ENCODE measurements at regions not wholly inside any gene's neighbourhood (a gene's known extent, or its start where the extent isn't known, plus 50 kb on each side); places are given as distances from the start of the nearest gene placed in this dataset.

DNA sequence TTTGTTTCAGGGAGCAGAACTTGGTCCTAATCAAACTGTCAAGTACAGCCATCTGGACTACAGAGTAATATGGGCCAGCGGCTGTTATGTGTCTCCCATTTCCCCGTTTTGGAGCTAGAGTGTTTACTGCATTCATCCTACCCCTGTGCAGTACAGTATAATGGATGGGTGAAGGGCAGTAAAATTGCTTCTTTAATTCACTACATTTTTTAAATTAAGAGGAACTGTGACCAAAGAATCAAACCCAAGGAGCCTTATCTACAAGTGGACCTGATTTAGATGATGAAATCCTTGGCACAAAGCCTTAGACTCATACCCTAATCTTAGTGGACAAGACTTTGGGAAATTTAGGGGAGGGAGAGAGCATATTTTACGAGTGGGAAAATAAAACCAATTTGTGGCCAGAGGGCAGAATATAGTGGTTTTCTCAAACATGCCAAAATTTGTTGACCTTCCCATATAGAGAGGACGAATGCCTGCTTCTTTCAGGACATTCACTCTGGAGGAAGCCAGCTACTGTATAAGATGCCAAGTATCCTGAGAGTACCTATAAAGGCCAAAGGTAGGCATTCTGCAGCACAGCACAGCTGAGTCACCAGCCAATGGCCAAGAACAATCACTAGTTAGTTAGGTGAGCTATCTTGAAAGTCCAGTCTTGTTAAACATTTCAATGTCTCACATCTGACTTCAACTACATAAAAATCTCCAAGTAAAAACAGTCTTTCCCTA, 253.8 kb upstream of the KCNIP4 start:
- Histone ChIP-seq H3K27ac (no peak overlapping the region), H3K4me3 (ENCODE audit: low read depth, low read length) (no peak overlapping the region), H3K9me3 (ENCODE audit: severe bottlenecking) (no peaks in the 10 kb centered on the region), H3K27me3 (ENCODE audit: insufficient read depth, low read depth, severe bottlenecking) (no peaks in the 10 kb centered on the region), H3K36me3 (no peaks in the 10 kb centered on the region)
- TF ChIP-seq, protein P1, sequence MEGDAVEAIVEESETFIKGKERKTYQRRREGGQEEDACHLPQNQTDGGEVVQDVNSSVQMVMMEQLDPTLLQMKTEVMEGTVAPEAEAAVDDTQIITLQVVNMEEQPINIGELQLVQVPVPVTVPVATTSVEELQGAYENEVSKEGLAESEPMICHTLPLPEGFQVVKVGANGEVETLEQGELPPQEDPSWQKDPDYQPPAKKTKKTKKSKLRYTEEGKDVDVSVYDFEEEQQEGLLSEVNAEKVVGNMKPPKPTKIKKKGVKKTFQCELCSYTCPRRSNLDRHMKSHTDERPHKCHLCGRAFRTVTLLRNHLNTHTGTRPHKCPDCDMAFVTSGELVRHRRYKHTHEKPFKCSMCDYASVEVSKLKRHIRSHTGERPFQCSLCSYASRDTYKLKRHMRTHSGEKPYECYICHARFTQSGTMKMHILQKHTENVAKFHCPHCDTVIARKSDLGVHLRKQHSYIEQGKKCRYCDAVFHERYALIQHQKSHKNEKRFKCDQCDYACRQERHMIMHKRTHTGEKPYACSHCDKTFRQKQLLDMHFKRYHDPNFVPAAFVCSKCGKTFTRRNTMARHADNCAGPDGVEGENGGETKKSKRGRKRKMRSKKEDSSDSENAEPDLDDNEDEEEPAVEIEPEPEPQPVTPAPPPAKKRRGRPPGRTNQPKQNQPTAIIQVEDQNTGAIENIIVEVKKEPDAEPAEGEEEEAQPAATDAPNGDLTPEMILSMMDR (IDR thresholded peaks at IDR 0.05; ENCODE audit: low read depth, low read length) = no peak
- no peak for DNase-seq

DNA sequence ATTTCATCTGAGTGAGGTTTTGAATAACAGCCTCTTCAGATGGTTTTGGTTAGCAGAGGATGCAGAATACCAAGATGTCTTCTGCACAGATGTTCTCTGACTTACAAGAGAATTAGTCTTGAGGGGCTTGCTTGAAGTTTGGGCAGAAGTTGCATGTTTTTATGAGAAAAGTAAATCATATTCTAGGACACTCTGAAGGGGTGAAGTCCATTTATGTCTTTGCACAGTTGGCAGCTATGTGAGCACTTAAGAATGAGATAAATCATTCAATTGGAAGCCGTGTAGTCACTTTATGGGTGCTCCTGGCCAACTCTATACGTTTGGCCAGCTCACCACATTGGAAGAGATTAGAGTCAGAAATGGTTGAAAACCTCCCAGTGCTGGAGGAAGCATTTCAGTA, 252.7 kb upstream of the KCNIP4 start:
- Histone ChIP-seq H3K27me3 (ENCODE audit: insufficient read depth, low read depth, severe bottlenecking) (no peaks in the 10 kb centered on the region), H3K9me3 (ENCODE audit: severe bottlenecking) (no peaks in the 10 kb centered on the region), H3K36me3 (no peaks in the 10 kb centered on the region), H3K27ac (no peak overlapping the region), H3K4me3 (ENCODE audit: low read depth, low read length) (no peak overlapping the region)
- DNase-seq = no peak
- TF ChIP-seq, protein P1 (IDR thresholded peaks at IDR 0.05; ENCODE audit: low read depth, low read length) = no peak

DNA sequence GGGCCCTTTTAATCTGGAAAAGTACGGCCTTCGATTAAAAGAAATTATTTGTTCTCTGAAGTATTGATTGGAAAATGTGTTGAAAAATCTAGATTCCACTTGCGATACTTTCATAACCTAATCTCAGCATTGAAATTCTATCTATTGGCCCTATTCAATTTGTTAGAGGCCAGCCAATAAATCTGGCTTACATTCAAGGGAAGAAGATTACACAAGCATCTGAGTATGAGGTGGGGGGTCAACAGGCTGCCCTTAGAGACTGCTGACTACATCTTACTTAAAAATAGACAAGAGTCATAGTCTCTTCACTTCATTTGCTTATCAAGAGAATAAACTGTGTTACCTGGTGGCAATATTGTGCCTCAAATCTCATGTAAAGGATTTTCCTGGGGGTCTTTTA, 248.0 kb upstream of the KCNIP4 start:
- H3K36me3 ChIP-seq = no peaks in the 10 kb centered on the region
- H3K9me3 ChIP-seq (ENCODE audit: severe bottlenecking) = peaks cover 4% of the 10 kb centered on the region
- peak; percentile 18 for DNase-seq
- TF ChIP-seq, protein P1 (IDR thresholded peaks at IDR 0.05; ENCODE audit: low read depth, low read length) = no peak
- H3K27me3 ChIP-seq (ENCODE audit: insufficient read depth, low read depth, severe bottlenecking) = no peaks in the 10 kb centered on the region
- H3K4me3 ChIP-seq (ENCODE audit: low read depth, low read length) = no peak overlapping the region
- no peak overlapping the region for H3K27ac ChIP-seq

DNA sequence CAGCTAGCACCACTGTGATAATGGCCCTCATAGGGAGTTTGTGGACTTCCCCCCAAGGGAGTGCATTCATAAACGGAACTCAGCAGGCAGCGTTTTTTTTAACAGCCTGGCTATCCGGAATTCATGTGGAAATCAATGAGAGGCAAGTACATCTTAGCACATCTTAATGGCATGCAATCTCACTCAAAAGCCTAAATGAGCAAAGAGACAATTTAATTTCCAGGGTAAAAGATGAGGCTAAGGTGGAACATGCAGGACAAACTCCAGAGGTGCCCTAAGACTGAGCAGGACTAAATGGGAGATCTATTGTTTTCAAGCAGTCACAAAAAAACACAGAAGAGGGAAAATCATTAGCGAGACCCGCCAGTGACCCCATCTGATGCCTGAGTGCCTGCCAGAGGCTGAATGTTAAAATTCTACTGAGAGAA, 243.5 kb upstream of the KCNIP4 start:
- TF ChIP-seq, protein P1 (IDR thresholded peaks at IDR 0.05; ENCODE audit: low read depth, low read length) = no peak
- no peaks in the 10 kb centered on the region for H3K36me3 ChIP-seq
- no peak overlapping the region for H3K4me3 ChIP-seq (ENCODE audit: low read depth, low read length)
- no peaks in the 10 kb centered on the region for H3K27me3 ChIP-seq (ENCODE audit: insufficient read depth, low read depth, severe bottlenecking)
- no peak overlapping the region for H3K27ac ChIP-seq
- DNase-seq = no peak
- H3K9me3 ChIP-seq (ENCODE audit: severe bottlenecking) = peaks cover 4% of the 10 kb centered on the region

DNA sequence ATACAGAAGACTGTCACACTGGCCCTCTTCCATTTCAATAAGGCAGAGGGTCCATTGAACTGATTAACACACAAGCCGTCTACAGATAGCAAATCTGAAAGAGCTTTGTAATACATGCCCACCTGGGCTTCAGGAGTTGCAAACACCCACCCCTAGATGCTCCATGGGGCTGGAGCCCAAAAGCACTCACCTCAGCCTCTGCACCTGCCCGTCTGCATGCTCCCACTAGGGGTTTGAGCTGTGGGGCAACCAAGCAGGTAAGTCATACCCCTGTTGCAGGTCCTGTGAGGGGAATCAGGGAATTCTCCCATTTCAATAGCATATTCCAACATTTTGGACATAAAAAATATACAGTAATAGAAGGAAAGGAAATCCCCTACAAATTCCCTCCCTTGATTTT, 243.0 kb upstream of the KCNIP4 start:
- Histone ChIP-seq H3K4me3 (ENCODE audit: low read depth, low read length) (no peak overlapping the region), H3K27ac (no peak overlapping the region), H3K27me3 (ENCODE audit: insufficient read depth, low read depth, severe bottlenecking) (no peaks in the 10 kb centered on the region), H3K36me3 (no peaks in the 10 kb centered on the region), H3K9me3 (ENCODE audit: severe bottlenecking) (peaks cover 4% of the 10 kb centered on the region)
- DNase-seq = no peak
- TF ChIP-seq, protein P1 (IDR thresholded peaks at IDR 0.05; ENCODE audit: low read depth, low read length) = no peak

DNA sequence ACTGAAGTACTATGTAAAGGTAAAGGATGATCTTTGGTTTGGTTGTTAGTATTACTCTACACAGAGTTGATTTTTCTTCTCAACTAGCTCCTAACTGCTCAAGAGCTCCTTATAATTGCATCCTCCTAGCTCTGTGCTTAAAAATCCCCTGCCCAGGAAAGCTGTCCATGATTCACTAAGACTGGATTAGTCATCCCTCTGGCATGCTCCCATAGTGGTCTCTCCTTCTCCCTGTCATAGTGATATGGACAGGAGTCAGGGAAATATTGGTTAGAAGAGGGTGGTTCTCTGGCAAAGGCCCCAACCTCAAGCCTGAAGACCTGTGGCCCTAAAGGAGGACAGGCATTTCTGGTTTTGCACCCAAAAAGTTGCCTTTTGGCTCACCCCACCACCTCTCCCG, 242.3 kb upstream of the KCNIP4 start:
- Histone ChIP-seq H3K27me3 (ENCODE audit: insufficient read depth, low read depth, severe bottlenecking) (no peaks in the 10 kb centered on the region), H3K36me3 (no peaks in the 10 kb centered on the region), H3K9me3 (ENCODE audit: severe bottlenecking) (peaks cover 2% of the 10 kb centered on the region), H3K27ac (no peak overlapping the region), H3K4me3 (ENCODE audit: low read depth, low read length) (no peak overlapping the region)
- TF ChIP-seq, protein P1 (IDR thresholded peaks at IDR 0.05; ENCODE audit: low read depth, low read length) = no peak
- no peak for DNase-seq
